Ectodermal cell (in vitro differentiated cells): ENCODE measurements at regions not wholly inside any gene's neighbourhood (a gene's known extent, or its start where the extent isn't known, plus 50 kb on each side); places are given as distances from the start of the nearest gene placed in this dataset.

ENCODE experiments used
- H3K27ac ChIP-seq: 2 replicates; pipeline ENCODE4 v1.7.0; 2013; ENCODE audit warnings: mild to moderate bottlenecking, low read depth, low read length; ENCODE audit not compliant: insufficient read depth, poor library complexity, severe bottlenecking
- H3K27me3 ChIP-seq: 2 replicates; pipeline ENCODE4 v1.7.0; 2013; ENCODE audit warnings: mild to moderate bottlenecking, low read length; ENCODE audit not compliant: insufficient read depth, control insufficient read depth, poor library complexity, severe bottlenecking
- H3K36me3 ChIP-seq: one replicate; pipeline ENCODE4 v1.7.0; 2013; ENCODE audit warnings: low read length; ENCODE audit not compliant: control insufficient read depth, insufficient read depth
- H3K4me1 ChIP-seq: one replicate; pipeline ENCODE4 v1.7.0; 2013; ENCODE audit warnings: low read length; ENCODE audit not compliant: control insufficient read depth, insufficient read depth
- H3K4me3 ChIP-seq: 2 replicates; pipeline ENCODE4 v1.7.0; 2013; ENCODE audit warnings: low read depth, low read length, control low read depth; ENCODE audit not compliant: insufficient read depth
- H3K9me3 ChIP-seq: 2 replicates; pipeline ENCODE4 v1.7.0; 2013; ENCODE audit warnings: mild to moderate bottlenecking, low read length, moderate library complexity; ENCODE audit not compliant: control insufficient read depth
- WGBS, 2 experiments: methylation state at CpG; one replicate each; pipeline ENCODE4 v1.1.7; 2013; ENCODE audit warnings: missing lambda C conversion rate in 2 of 2; 5-methylcytosine and 5-hydroxymethylcytosine counted together

GRCh38 chr1:30045304-30046090 is 677.9 kb downstream of the MATN1 start:
- no peaks in the 10 kb centered on the region for H3K9me3 ChIP-seq
- H3K36me3 ChIP-seq = no peaks in the 10 kb centered on the region
- H3K4me1 ChIP-seq = no peaks in the 10 kb centered on the region
- 92 to 95% methylated on average over 4 of the region's 4 CpGs for WGBS, 2 experiments
- H3K27me3 ChIP-seq = no peaks in the 10 kb centered on the region
- no peak overlapping the region for H3K4me3 ChIP-seq
- no peak overlapping the region for H3K27ac ChIP-seq

- Histone ChIP-seq H3K9me3 (no peaks in the 10 kb centered on the region), H3K4me1 (no peaks in the 10 kb centered on the region)
- WGBS, 2 experiments = 87 to 96% methylated on average over 2 of the region's 2 CpGs
Observed at GRCh38 chr1:30044656-30045144, 678.7 kb downstream of the MATN1 start.

GRCh38 chr1:30043731-30044408 is 679.5 kb downstream of the MATN1 start:
- Histone ChIP-seq H3K9me3 (no peaks in the 10 kb centered on the region), H3K4me3 (no peak overlapping the region), H3K36me3 (no peaks in the 10 kb centered on the region), H3K27me3 (no peaks in the 10 kb centered on the region), H3K4me1 (no peaks in the 10 kb centered on the region), H3K27ac (no peak overlapping the region)
- 79 to 90% methylated on average over 1 of the region's 1 CpG for WGBS, 2 experiments

More at GRCh38 chr1:30044656-30045144, 678.7 kb downstream of the MATN1 start:
- Histone ChIP-seq H3K27ac (no peak overlapping the region), H3K4me3 (no peak overlapping the region), H3K27me3 (no peaks in the 10 kb centered on the region), H3K36me3 (no peaks in the 10 kb centered on the region)

GRCh38 chr1:30043256-30043655 is 680.1 kb downstream of the MATN1 start:
- 88 to 92% methylated on average over 2 of the region's 2 CpGs for WGBS, 2 experiments
- Histone ChIP-seq H3K4me3 (no peak overlapping the region), H3K36me3 (no peaks in the 10 kb centered on the region), H3K27me3 (no peaks in the 10 kb centered on the region), H3K27ac (no peak overlapping the region), H3K9me3 (no peaks in the 10 kb centered on the region), H3K4me1 (no peaks in the 10 kb centered on the region)

GRCh38 chr1:30042438-30043147 is 680.8 kb downstream of the MATN1 start:
- H3K9me3 ChIP-seq = no peaks in the 10 kb centered on the region
- H3K27me3 ChIP-seq = no peaks in the 10 kb centered on the region
- H3K4me1 ChIP-seq = no peaks in the 10 kb centered on the region
- H3K36me3 ChIP-seq = no peaks in the 10 kb centered on the region
- no peak overlapping the region for H3K4me3 ChIP-seq
- H3K27ac ChIP-seq = no peak overlapping the region
- WGBS, 2 experiments = 95 to 96% methylated on average over 2 of the region's 2 CpGs

- 90 to 92% methylated on average over 8 of the region's 8 CpGs for WGBS, 2 experiments
- Histone ChIP-seq H3K36me3 (no peaks in the 10 kb centered on the region), H3K27ac (no peak overlapping the region), H3K9me3 (no peaks in the 10 kb centered on the region), H3K4me1 (no peaks in the 10 kb centered on the region), H3K4me3 (no peak overlapping the region), H3K27me3 (no peaks in the 10 kb centered on the region)
Observed at GRCh38 chr1:30041741-30042437, 681.5 kb downstream of the MATN1 start.

- 94% methylated on average over 8 of the region's 8 CpGs for WGBS, 2 experiments
Observed at GRCh38 chr1:30040081-30041019, 683.0 kb downstream of the MATN1 start.

GRCh38 chr1:30039354-30040080 is 683.9 kb downstream of the MATN1 start:
- no peaks in the 10 kb centered on the region for H3K27me3 ChIP-seq
- H3K9me3 ChIP-seq = no peaks in the 10 kb centered on the region
- no peak overlapping the region for H3K4me3 ChIP-seq
- H3K4me1 ChIP-seq = no peaks in the 10 kb centered on the region
- no peak overlapping the region for H3K27ac ChIP-seq
- 93% methylated on average over 10 of the region's 10 CpGs for WGBS, 2 experiments
- no peaks in the 10 kb centered on the region for H3K36me3 ChIP-seq

More at GRCh38 chr1:30040081-30041019, 683.0 kb downstream of the MATN1 start:
- H3K27ac ChIP-seq = no peak overlapping the region
- no peaks in the 10 kb centered on the region for H3K36me3 ChIP-seq
- H3K9me3 ChIP-seq = no peaks in the 10 kb centered on the region
- no peaks in the 10 kb centered on the region for H3K4me1 ChIP-seq
- no peak overlapping the region for H3K4me3 ChIP-seq
- no peaks in the 10 kb centered on the region for H3K27me3 ChIP-seq
